WTC11 (cell line): ENCODE measurements at regions not wholly inside any gene's neighbourhood (a gene's known extent, or its start where the extent isn't known, plus 50 kb on each side); places are given as distances from the start of the nearest gene placed in this dataset.

ENCODE experiments used
- ATAC-seq: fragments of 200-7000 bp; cut with Tn5 transposase; 2 replicates; pipeline ENCODE4 v1.10.0; 2021; ENCODE audit warnings: mild to moderate bottlenecking, moderate library complexity
- CTCF ChIA-PET: fragments of 300-600 bp; sonication (Branson Sonifier 250); formaldehyde crosslinking; loops from one replicate; lab custom pipeline; 2021; ENCODE audit warnings: antibody characterized with exemption; lab: Charles Lee
- POLR2A ChIA-PET: fragments of 350-600 bp; sonication (Branson Sonifier 250); formaldehyde crosslinking; loops from one replicate; lab custom pipeline; 2021; ENCODE audit warnings: antibody characterized with exemption; lab: Charles Lee
- DNase-seq: peaks from one replicate; pipeline ENCODE4 v3.0.0; 2021; ENCODE audit warnings: low spot score
- H3K27ac Mint-ChIP-seq: 2 replicates; pipeline ENCODE4 v1.8.0; 2021; ENCODE audit warnings: mixed read lengths
- H3K27me3 Mint-ChIP-seq: 2 replicates; pipeline ENCODE4 v1.8.0; 2021; ENCODE audit warnings: low read depth, mild to moderate bottlenecking, moderate library complexity, mixed read lengths
- H3K36me3 Mint-ChIP-seq: 2 replicates; pipeline ENCODE4 v1.8.0; 2021; ENCODE audit warnings: mixed read lengths
- H3K4me1 Mint-ChIP-seq: 2 replicates; pipeline ENCODE4 v1.8.0; 2022; ENCODE audit warnings: mixed read lengths
- H3K4me3 Mint-ChIP-seq: 2 replicates; pipeline ENCODE4 v1.8.0; 2021; ENCODE audit warnings: mild to moderate bottlenecking, moderate library complexity, mixed read lengths
- H3K9me3 Mint-ChIP-seq: 2 replicates; pipeline ENCODE4 v1.8.0; 2021; ENCODE audit warnings: mixed read lengths
- ATF1 ChIP-seq: sonication (generic); formaldehyde crosslinking; IDR thresholded peaks from 2 replicates; pipeline ENCODE4 v1.8.1; 2023; ENCODE audit warnings: mild to moderate bottlenecking, moderate library complexity, missing genetic modification reagents
- ATF3 ChIP-seq: sonication (generic); formaldehyde crosslinking; conservative IDR thresholded peaks from 2 replicates; pipeline ENCODE4 v1.8.1; 2022; ENCODE audit warnings: mild to moderate bottlenecking, missing genetic modification reagents
- E2F1 ChIP-seq: sonication (generic); formaldehyde crosslinking; IDR thresholded peaks from 2 replicates; pipeline ENCODE4 v1.8.0; 2022; ENCODE audit warnings: mild to moderate bottlenecking, missing genetic modification reagents
- HMGA2 ChIP-seq: fragments of 250-450 bp; sonication (Bioruptor Pico); IDR thresholded peaks from 2 replicates; pipeline ENCODE4 v1.4.0; 2021; ENCODE audit warnings: mild to moderate bottlenecking, moderate library complexity
- NR3C1 ChIP-seq: sonication (generic); formaldehyde crosslinking; conservative IDR thresholded peaks from 2 replicates; pipeline ENCODE4 v1.8.1; 2023; ENCODE audit warnings: low read depth, mild to moderate bottlenecking, missing genetic modification reagents
- PREB ChIP-seq: sonication (generic); formaldehyde crosslinking; IDR thresholded peaks from 2 replicates; pipeline ENCODE4 v1.8.1; 2022; ENCODE audit warnings: mild to moderate bottlenecking, missing genetic modification reagents, moderate library complexity, borderline replicate concordance
- PRRX2 ChIP-seq: fragments of 250-450 bp; sonication (Bioruptor Pico); IDR thresholded peaks from 2 replicates; pipeline ENCODE4 v1.8.0; 2021; ENCODE audit warnings: mild to moderate bottlenecking
- RELA ChIP-seq: sonication (generic); formaldehyde crosslinking; IDR thresholded peaks from 2 replicates; pipeline ENCODE4 v1.8.1; 2022; ENCODE audit warnings: missing genetic modification reagents, mild to moderate bottlenecking, borderline replicate concordance
- SP1 ChIP-seq: sonication (generic); formaldehyde crosslinking; conservative IDR thresholded peaks from 2 replicates; pipeline ENCODE4 v1.8.1; 2022; ENCODE audit warnings: missing genetic modification reagents
- TCF7 ChIP-seq: sonication (generic); formaldehyde crosslinking; IDR thresholded peaks from 2 replicates; pipeline ENCODE4 v1.8.0; 2022; ENCODE audit warnings: mild to moderate bottlenecking, low read depth, missing genetic modification reagents, moderate library complexity
- ZNF219 ChIP-seq: sonication (generic); formaldehyde crosslinking; IDR thresholded peaks from 2 replicates; pipeline ENCODE4 v1.8.0; 2023; ENCODE audit warnings: missing genetic modification reagents, mild to moderate bottlenecking, borderline replicate concordance
- ZNF317 ChIP-seq: sonication (generic); formaldehyde crosslinking; IDR thresholded peaks from 2 replicates; pipeline ENCODE4 v1.8.1; 2023; ENCODE audit warnings: low read depth, mild to moderate bottlenecking, moderate library complexity, missing genetic modification reagents, borderline replicate concordance
- ZNF512 ChIP-seq: sonication (generic); formaldehyde crosslinking; IDR thresholded peaks from 2 replicates; pipeline ENCODE4 v1.8.1; 2022; ENCODE audit warnings: missing genetic modification reagents, borderline replicate concordance
- ZNF532 ChIP-seq: fragments of 250-450 bp; sonication (Bioruptor Pico); IDR thresholded peaks from 2 replicates; pipeline ENCODE4 v1.9.0; 2021; ENCODE audit warnings: mild to moderate bottlenecking, borderline replicate concordance

- peaks cover 13% of the 10 kb centered on the region for H3K4me1 Mint-ChIP-seq
- H3K27me3 Mint-ChIP-seq = no peaks in the 10 kb centered on the region
- DNase-seq (no peak), ATAC-seq (no peak)
- ChIA-PET CTCF (no interaction called here), POLR2A (no interaction called here)
- no peak overlapping the region for H3K4me3 Mint-ChIP-seq
- no peak for TF ChIP-seq ZNF532
- TF ChIP-seq ZNF219 (CRISPR knock-in tag) = no peak
- no peak overlapping the region for H3K27ac Mint-ChIP-seq
- no peaks in the 10 kb centered on the region for H3K36me3 Mint-ChIP-seq
- H3K9me3 Mint-ChIP-seq = no peaks in the 10 kb centered on the region
Measured at GRCh38 chrX:9345957-9346356, 118.9 kb upstream of the TBL1X start.

- TF ChIP-seq PREB (CRISPR knock-in tag) (no peak), NR3C1 (no peak), TCF7 (CRISPR knock-in tag) (no peak), HMGA2 (CRISPR knock-in tag) (no peak), ATF1 (CRISPR knock-in tag) (no peak), E2F1 (no peak), ATF3 (no peak), PRRX2 (CRISPR knock-in tag) (no peak), SP1 (CRISPR knock-in tag) (no peak), ZNF512 (CRISPR knock-in tag) (no peak), RELA (CRISPR knock-in tag) (no peak), ZNF317 (CRISPR knock-in tag) (no peak)
- TF ChIP-seq, all 79 proteins: peak for 0
- no peak overlapping the region for H3K27ac Mint-ChIP-seq
- no peaks in the 10 kb centered on the region for H3K9me3 Mint-ChIP-seq
- no peaks in the 10 kb centered on the region for H3K27me3 Mint-ChIP-seq
- ATAC-seq (no peak), DNase-seq (no peak)
- ChIA-PET POLR2A (no interaction called here), CTCF (no interaction called here)
- H3K36me3 Mint-ChIP-seq = no peaks in the 10 kb centered on the region
- no peak overlapping the region for H3K4me3 Mint-ChIP-seq
- H3K4me1 Mint-ChIP-seq = peaks cover 16% of the 10 kb centered on the region
Measured at GRCh38 chrX:9349572-9350494, 115.0 kb upstream of the TBL1X start.
